Sigmoid colon (tissue), 4 donors: ENCODE measurements at regions not wholly inside any gene's neighbourhood (a gene's known extent, or its start where the extent isn't known, plus 50 kb on each side); places are given as distances from the start of the nearest gene placed in this dataset.
"Not testable (repeated sequence)": the region's sequence is repeated elsewhere in the genome, so short reads cannot be mapped to it uniquely, and the experiment has no call there.

ENCODE experiments used
- CTCF ChIP-seq, 4 experiments: fragments of 450-650 bp in 3 of 4; fragments of 200-600 bp in 1 of 4; IDR thresholded peaks; one replicate each; pipeline ENCODE4 v1.5.1; 2016 to 2019; ENCODE audit warnings: antibody characterized with exemption in 4 of 4, mild to moderate bottlenecking in 3 of 4, moderate library complexity in 2 of 4
- EP300 ChIP-seq, 4 donors: sonication (generic); formaldehyde crosslinking; IDR thresholded peaks; one replicate each; pipeline ENCODE4 v1.6.1; 2017; ENCODE audit warnings: antibody characterized with exemption in 4 of 4
- POLR2A ChIP-seq, 2 donors: fragments of 450-650 bp; IDR thresholded peaks; one replicate each; pipeline ENCODE4 v1.6.1; 2016; ENCODE audit warnings: antibody characterized with exemption in 2 of 2, mild to moderate bottlenecking in 2 of 2, moderate library complexity in 2 of 2
- POLR2AphosphoS5 ChIP-seq, 4 donors: sonication (generic); formaldehyde crosslinking; IDR thresholded peaks; one replicate each; pipeline ENCODE4 v1.6.1; 2017; ENCODE audit warnings: antibody characterized with exemption in 4 of 4

GRCh38 chr16:27663235-27663634, 113.3 kb downstream of the KATNIP start:
- not testable (repeated sequence) for TF ChIP-seq CTCF, POLR2A, POLR2AphosphoS5, EP300 (IDR thresholded peaks at IDR 0.05)
